GM19239 (cell line): ENCODE measurements at regions not wholly inside any gene's neighbourhood (a gene's known extent, or its start where the extent isn't known, plus 50 kb on each side); places are given as distances from the start of the nearest gene placed in this dataset.
"Not testable (repeated sequence)": the region's sequence is repeated elsewhere in the genome, so short reads cannot be mapped to it uniquely, and the experiment has no call there.

Experiments
- DNase-seq: peaks from one replicate; pipeline ENCODE4 v3.0.0; 2011; ENCODE audit warnings: low spot score; ENCODE audit not compliant: insufficient read length
- FAIRE-seq: peaks from 2 replicates; lab custom pipeline; 2011; peaks lifted over from hg19 to GRCh38; lab: Jason Lieb, UNC

DNA sequence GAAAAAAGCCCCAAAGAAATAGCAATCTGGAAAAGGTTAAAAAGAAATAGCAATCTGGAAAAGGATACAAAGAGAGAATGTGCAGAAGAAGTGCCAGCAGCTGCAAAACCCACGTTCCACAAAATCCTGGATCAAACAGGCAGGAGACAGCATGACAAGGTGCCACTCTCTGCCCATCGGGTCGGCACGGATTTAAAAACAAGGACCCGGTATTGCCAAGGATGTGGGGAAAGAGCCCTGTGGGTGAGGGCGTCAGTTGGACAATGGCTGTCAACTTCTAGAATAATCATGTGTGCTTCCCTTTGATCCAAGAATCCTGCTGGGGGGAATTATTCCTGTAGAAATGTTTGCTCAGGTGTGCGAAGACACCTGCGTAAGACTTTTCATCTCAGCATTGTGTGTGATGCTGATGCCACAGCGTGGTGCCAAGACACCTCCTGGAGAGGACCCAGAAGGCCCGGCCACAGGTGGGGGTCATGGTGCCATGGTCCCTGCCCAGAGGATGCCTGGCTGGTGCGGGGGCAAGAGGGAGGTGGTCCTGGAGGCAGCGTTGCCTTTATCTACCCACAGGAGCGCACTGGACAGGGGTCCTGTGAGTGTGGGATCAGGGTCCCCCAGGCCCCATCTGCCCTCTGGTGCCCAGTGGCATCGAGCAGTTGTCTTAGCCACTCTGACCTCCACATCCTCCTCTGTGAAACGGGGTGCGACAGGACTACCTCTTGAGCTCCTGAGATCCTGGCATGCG, 100.3 kb downstream of the TNFRSF13B start:
- FAIRE-seq, DNase-seq: not testable (repeated sequence)

DNA sequence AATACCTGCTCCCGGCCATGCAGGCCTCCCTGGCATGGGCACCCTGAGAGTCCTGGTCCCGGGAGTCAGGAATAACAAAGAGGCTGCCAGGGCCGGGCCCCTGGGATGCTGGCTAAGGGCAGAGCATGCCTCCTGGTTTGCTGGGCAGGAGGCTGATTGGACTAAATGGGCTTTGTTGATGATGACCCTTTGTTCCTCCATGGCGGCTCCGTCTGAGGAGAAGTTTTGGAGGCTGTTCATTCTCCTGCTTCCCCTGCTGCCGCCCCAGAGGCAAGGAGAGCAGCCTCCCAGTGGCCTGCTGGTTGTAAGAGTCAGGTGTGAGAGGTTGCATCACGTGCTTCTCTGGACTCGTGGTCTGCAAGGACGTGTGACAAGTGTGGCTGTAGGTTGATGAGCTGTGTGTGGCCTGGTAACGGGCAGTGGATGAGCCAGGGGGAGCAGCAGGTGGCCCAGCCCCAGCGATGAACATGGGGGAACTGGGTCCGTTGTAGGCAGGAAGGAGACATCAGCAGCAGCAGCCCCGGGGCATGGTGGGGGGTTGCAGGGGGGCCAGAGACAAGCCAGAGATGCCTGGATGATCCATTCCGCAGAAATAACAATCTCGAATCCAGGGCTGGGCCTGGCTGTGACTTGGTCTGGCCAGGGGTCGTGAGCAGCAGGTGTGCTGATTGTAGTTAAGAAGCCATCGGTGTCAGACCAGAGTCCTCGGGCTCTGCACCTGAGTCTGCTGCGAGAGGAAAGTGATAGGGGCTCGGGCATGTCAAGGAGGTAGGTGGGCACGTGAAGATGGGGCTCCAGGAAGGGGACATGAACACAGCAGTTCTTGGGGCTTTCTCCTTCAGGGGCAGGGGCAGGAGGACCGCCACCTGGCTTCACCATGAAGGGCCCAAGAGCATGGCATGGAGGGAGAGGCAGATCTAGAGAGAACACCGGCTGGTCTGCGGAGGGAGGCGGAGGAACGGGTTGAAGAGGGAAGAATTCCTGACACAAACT, 101.4 kb downstream of the TNFRSF13B start:
- no peak for DNase-seq
- no peak for FAIRE-seq

DNA sequence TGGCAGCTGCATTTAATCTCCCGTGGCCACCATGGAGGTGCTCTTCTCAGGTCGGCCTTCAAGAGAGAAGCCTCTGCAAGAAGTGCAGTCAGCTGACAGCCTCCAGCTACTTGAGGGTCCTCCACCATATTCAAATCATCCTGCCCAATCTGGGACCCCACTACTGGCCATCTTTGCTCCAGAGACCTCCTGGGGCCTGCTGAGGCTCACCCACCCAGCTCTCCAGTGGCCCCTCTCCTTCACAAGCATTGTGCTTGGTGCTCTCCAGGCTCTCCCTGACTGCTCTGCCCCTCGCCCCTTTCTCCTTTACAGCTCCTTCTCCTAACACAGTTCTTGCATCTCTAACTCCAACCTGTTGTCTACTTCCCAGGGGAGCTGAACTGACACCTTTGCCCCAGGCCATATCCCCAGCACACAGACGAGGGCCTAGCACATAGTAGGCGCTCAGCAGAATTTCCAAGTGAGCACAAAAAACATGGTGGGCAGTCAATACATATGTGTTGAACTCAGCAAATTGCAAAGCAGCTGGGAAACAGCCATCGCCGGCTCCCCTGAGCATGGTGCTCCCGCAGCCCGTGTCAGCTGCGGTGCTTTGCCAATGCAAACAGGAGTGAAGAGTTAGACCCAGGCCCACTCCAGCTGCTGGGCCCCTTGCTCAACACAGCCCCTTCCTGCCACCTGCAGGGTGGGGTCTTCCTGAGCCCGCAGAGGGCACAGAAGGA, 102.2 kb downstream of the TNFRSF13B start:
- not testable (repeated sequence) for DNase-seq, FAIRE-seq

DNA sequence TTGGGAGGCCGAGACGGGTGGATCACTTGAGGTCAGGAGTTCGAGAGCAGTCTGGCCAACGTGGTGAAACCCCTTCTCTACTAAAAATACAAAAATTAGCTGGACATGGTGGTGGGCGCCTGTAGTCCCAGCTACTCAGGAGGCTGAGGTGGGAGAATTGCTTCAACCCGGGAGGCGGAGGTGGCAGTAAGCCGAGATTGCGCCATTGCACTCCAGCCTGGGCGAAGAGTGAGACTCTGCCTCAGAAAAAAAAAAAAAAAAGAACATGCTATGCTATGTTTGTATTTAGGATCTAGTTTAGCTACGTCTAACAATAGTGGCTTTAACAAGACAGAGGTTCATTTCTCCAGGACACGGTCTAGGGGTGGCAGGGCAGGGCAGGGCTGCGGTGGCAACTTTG, 103.3 kb downstream of the TNFRSF13B start:
- DNase-seq, FAIRE-seq: not testable (repeated sequence)

DNA sequence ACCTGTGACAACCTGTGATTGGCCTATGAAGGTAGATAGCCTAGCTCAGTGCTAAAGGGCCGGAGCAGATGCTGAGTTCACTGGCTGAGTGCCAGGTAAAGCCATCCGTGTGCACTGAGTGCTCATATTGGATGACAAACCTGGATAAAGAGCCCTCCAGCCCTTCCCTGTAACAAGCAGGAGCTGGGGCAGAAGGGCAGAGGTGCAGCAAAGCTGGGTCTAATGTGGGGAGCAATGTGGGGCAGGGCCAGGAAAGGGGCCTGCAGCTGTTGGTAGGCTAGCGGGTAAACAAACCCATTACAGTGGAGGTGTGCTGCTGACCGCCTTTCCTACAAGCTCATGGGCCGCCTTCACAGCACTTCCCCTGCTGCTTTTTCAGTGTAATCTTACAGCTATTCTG, 104.4 kb downstream of the TNFRSF13B start:
- DNase-seq, FAIRE-seq: not testable (repeated sequence)

DNA sequence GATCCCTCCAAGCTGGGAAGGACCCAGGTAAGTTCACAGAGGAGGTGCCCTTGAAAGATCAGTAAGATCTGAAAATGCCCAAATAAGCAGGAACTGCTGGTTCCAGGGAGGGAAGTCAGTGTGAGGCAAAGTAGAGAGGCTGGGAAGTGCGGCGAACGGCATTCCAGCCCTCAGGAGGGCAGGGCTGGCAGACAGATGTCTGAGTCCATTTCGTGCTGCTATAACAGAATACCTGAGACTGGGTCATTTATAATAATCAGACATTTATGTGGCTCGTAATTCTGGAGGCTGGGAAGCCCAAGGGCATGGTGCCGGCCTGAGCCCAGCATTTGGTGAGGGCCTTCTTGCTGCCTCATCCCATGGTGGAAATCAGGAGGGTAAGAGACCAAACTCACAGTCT, 105.1 kb downstream of the TNFRSF13B start:
- DNase-seq, FAIRE-seq: not testable (repeated sequence)

DNA sequence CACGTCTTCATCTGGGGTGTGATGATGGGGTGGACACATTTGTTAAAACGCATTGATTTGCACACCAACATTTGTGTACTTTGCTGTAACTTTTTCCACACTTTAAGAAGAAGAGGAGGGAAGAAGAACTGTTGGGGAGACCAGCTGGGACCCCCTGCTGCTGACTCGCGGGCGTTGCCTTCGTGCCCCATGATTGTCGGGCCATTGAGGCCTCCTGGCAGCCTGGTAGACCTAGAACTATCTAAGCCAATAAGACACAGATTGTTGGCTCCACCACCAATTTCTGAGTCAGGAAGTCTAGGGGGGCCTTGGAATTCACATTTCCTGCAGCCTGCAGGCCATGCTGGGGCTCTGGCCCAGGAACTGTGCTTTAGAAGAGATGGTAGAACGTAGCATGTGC, 105.5 kb downstream of the TNFRSF13B start:
- DNase-seq (no peak), FAIRE-seq (no peak)

DNA sequence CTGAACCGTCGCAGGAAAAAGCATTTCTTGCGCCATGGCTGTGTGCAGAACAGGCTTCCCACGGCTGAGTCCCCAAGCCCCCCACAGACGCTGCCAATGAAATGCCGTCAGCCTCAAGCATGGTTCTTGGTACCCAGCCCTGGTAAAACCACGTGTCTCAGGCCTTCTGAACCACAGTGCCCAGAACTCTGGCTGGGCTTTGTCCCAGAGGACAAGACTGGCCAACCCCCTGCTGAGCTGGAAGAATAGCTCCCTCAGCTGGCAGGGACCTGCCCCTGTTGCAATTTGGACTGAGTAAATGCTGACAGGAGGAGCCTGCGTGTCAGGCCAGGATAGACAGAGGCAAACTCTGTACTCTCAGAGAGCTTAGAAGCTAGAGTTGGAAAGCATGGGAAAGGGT, 106.2 kb downstream of the TNFRSF13B start:
- not testable (repeated sequence) for FAIRE-seq, DNase-seq

DNA sequence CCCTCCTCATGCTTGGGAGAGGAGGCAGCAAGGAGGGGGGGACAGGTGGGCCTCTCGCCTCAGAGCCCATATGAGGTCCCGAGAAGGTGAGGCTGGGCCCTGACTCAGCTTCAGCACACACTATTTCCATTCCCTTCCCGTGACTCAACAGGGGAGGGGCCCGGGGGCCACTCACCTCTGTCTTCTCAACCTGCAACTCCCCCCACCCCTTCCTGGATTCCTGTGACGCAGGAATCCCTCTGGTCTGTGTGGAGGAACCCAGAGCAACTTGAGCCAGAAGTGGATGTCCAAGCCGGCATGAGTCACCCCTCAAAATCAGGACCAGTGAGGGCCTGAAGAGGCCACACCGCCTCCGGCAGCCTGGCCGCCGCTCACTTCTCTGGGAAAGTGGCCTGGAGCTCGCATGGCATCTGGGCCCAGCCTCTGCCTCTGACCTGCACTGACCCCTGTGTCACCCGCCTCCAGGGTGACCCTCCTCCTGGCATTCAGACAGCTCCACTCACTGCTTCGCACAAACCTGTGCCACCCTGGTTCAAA, 106.8 kb downstream of the TNFRSF13B start:
- DNase-seq, FAIRE-seq: not testable (repeated sequence)

DNA sequence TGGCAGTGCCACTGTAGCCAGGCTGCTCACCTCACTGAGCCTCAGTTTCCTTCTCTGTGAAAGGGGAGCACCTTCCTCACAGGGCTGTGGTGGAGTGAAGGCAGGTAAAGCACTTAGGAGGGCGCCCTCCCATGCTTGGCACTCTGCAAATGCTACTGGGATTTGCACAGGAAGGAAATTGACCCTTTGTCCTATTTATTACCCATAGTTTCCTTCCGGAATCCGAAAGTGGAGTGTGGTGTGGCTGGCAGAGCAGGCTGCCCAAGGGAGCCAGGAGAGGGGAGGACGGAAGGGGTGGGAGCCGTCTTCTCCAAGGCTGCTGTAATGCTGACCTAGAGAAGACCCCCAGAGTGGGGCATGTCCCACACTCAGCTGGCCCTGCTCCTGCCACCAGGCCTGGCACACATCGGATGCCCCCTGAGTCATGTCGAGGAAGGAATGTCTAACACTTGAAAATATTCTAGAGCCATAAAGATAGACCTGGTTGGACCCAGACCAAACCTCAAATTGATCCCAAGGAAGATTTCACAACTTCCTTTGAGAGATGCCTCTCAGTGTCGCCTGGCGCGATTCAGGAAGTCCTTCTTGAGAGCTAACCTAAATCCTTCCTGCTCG, 107.3 kb downstream of the TNFRSF13B start:
- DNase-seq, FAIRE-seq: not testable (repeated sequence)

DNA sequence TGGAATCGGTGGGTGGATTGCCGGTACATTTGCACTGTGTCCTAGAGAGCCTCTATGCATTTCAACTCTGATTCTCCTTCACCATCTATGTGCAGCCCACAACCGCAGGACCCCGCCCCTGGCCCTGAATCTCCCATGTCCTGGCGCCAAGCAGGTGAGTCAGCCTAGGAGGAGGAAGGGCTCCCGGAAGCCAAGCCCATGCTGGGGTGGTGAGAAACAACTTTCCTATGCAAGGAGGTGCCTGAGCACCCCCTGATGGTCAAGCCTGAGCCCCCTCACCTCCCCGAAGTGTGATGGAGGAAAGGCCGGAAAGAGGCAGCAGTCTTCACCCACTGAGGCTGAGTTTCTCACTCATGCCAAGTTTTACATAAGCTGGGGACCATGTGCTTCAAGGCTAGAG, 110.8 kb downstream of the TNFRSF13B start:
- DNase-seq, FAIRE-seq: not testable (repeated sequence)

DNA sequence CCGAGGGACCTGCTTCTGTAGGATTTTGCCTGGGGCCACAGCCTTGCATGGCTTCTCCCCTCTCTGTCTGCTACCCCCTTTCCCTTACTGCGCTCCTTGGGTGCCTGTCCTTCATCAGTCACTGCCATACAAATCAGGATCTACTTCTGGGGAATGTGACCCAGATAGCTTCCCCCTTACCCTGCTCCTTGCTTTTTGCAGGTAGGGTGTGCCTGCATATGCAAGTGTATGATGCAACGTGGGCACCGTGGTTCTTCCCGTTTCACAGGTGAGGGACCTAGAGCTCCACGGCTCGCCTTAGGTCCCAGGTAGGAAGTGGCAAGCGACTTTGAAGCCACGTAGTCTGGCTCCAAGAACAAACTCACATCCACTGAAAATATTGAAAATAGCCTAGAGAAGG, 111.5 kb downstream of the TNFRSF13B start:
- DNase-seq, FAIRE-seq: not testable (repeated sequence)

DNA sequence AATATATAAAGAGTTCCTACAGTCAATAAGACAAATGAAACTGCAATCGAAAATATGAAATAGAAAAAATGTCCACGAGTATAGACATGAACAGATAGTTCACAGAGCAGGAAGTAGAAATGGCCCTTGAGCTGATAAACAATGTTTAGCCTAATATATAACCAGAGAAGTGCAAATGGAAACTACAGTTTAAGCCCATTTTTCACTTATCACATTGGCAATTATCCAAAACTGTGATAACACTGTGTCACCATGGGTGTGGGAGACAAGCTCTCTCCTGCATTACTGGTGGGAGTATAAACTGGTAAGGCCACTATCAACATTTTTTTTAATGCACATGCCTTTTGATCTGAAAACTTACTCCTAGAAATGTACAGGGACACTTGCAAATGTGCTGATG, 112.4 kb downstream of the TNFRSF13B start:
- not testable (repeated sequence) for DNase-seq, FAIRE-seq

DNA sequence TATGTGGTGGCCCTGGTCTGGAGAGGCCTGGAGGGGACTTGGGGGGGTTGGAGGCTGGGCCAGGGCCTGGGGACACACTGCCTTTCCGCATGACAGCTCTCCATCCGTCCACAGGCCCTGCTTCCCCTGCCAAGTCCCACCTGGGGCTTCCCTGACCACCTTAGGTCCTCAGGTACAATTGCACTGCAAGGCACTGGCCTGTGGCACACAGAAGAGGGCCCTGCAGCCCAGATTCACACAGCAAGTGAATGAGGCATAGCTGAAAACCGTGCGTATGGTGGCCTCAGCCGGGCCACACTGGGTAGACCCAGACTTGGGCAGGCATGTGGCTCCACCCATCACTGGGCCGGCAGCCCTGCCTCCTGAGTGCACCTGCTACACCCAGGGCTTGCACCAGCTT, 114.2 kb downstream of the TNFRSF13B start:
- not testable (repeated sequence) for DNase-seq, FAIRE-seq

DNA sequence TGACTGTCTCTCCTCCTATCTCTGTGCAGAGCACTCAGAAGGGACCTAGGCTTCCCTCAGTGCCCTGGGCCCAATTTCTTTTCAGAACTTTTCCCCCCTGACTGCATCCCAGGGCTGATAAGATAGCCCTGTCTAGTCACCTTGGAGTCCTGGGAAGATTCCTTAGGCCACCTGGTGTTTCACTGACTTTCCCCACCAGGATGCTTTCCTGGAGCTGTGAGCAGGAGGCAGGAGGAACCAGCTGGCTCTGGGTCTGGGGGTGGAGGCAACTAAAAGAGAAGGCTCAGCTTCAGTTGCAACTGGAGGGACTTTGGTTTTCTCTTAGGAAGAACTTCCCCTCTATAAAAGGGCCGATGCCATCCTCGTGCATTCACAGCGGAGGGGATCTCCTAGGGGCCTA, 115.1 kb downstream of the TNFRSF13B start:
- not testable (repeated sequence) for FAIRE-seq, DNase-seq

DNA sequence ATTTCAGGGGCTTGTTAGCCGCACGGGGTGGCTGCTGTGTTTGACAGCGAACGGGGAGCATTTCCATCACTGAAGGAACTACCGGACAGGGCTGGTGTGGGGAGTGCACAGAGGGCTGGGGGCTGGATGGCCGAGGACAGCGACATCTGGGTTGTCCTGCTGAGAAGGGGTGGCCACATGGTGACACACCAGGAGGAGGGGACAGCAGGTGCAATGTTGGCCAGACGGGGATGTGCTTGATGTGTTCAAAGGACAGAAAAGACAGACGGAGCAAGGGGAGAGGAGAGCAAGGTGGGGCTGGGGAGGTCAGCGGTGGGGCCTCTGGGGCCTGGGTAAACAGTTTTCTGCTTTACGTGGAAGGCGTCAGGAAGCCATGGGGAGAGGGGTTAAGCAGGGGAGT, 115.7 kb downstream of the TNFRSF13B start:
- not testable (repeated sequence) for FAIRE-seq, DNase-seq

DNA sequence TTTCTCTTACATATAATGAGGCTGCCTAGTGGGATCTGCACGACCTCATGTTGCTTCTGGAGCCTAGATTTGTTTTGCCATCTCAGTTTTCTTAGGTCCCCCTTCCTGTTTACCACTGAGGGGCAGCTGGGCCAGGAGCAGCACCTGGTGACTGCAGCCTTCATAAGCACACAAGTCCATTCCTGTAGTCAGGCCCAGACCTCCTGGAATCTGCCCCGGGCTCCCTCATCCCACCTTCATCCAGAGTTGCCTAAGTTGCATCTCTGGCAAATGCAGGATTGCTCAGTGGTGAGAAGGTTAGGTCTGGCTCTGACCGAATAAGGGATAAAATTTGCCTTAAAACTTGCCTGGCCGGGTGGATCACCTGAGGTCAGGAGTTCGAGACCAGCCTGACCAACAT, 117.3 kb downstream of the TNFRSF13B start:
- not testable (repeated sequence) for FAIRE-seq, DNase-seq

DNA sequence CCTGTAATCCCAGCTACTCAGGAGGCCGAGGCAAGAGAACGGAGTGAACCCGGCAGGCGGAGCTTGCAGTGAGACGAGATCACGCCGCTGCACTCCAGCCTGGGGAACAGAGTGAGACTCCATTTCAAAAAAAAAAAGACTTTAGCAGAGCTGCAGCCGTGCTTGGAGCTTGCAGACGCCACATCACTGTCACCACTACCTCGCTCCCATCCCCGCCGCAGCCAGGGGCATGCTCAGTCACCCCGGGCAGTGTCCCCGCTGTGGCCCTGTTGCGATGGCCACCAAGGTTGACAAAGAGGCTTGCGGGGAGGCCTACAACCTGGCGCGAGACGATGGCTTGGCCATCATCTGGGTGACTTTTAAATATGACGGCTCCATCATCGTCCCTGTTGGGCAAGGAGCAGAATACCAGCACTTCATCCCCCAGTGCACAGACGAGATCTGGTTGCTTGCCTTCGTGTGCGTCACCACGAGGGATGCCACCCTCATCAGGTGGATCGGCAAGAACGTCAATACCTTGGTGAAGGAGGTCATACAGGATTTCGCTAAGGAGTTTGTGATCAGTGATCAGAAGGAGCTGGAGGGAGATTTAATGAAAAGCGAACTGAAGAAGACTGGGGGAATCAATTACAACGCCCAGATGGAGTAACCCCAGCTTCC, 118.1 kb downstream of the TNFRSF13B start:
- DNase-seq, result no peak
- no peak for FAIRE-seq

DNA sequence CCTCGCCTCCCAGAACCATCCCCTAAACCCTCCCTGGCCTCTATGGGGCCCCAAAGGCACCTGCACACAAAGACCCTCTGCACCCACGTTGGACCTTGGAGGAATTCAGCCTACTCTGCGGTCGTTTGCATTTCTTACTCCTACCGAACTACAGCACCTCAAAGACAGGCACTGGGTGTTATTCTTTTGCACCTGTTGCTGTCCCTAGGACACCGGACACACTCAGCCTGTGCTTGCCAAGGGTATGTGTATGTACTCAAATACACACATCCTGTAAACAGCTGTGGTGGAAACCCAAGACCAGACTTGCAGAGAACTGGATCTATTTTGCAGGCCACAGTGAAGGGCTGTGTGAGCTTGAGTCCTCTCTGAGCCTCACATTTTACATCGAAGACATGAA, 122.1 kb downstream of the TNFRSF13B start:
- FAIRE-seq, result not testable (repeated sequence)

More for the DNA sequence above, 122.1 kb downstream of the TNFRSF13B start:
- DNase-seq, result not testable (repeated sequence)
